Gastroesophageal sphincter (tissue), 4 donors: ENCODE measurements at regions not wholly inside any gene's neighbourhood (a gene's known extent, or its start where the extent isn't known, plus 50 kb on each side); places are given as distances from the start of the nearest gene placed in this dataset.
"Not testable (repeated sequence)": the region's sequence is repeated elsewhere in the genome, so short reads cannot be mapped to it uniquely, and the experiment has no call there.

Source experiments
- ATAC-seq: fragments of 150-250 bp; one replicate; pipeline ENCODE4 v1.9.1; 2016; ENCODE audit warnings: mild to moderate bottlenecking, moderate library complexity
- H3K27ac ChIP-seq, 4 donors: fragments of 200-600 bp; sonication (generic) in 3 of 4; 1 replicate in 3 of 4; 2 replicates in 1 of 4; pipeline ENCODE4 v1.5.1; 2016 to 2019
- H3K27me3 ChIP-seq: fragments of 200-600 bp; sonication (generic); one replicate; pipeline ENCODE4 v1.5.1; 2019
- H3K36me3 ChIP-seq, 2 donors: fragments of 200-600 bp; sonication (generic); one replicate each; pipeline ENCODE4 v1.5.1; 2019; ENCODE audit warnings: control low read depth in 1 of 2
- H3K4me1 ChIP-seq, 3 donors: fragments of 200-600 bp; sonication (generic); 1 replicate in 2 of 3; 2 replicates in 1 of 3; pipeline ENCODE4 v1.5.1; 2016 to 2019; ENCODE audit warnings: control low read depth in 2 of 3
- H3K4me3 ChIP-seq, 2 donors: fragments of 200-600 bp; sonication (generic); one replicate each; pipeline ENCODE4 v1.5.1; 2019; ENCODE audit warnings: mild to moderate bottlenecking in 1 of 2, moderate library complexity in 1 of 2
- H3K9me3 ChIP-seq, 3 donors: fragments of 200-600 bp; sonication (generic); one replicate each; pipeline ENCODE4 v1.5.1; 2017 to 2019; ENCODE audit warnings: control low read depth in 2 of 3
- CTCF ChIP-seq, 4 experiments: fragments of 200-600 bp in 2 of 4; fragments of 450-650 bp in 2 of 4; sonication (generic) in 1 of 4; IDR thresholded peaks; one replicate each; pipeline ENCODE4 v1.5.1; 2017 to 2019; ENCODE audit warnings: antibody characterized with exemption in 4 of 4, mild to moderate bottlenecking in 2 of 4, moderate library complexity in 2 of 4
- EP300 ChIP-seq: sonication (generic); formaldehyde crosslinking; IDR thresholded peaks from one replicate; pipeline ENCODE4 v1.6.1; 2017; ENCODE audit warnings: antibody characterized with exemption, mild to moderate bottlenecking
- POLR2A ChIP-seq, 2 donors: fragments of 450-650 bp; IDR thresholded peaks; one replicate each; pipeline ENCODE4 v1.6.1; 2017; ENCODE audit warnings: antibody characterized with exemption in 2 of 2, mild to moderate bottlenecking in 2 of 2, moderate library complexity in 1 of 2
- POLR2AphosphoS5 ChIP-seq: sonication (generic); formaldehyde crosslinking; IDR thresholded peaks from one replicate; pipeline ENCODE4 v1.6.1; 2017; ENCODE audit warnings: antibody characterized with exemption
- WGBS, 2 donors: methylation state at CpG; one replicate each; pipeline ENCODE4 v1.1.5; 2018; ENCODE audit warnings: low coverage in 1 of 2; 5-methylcytosine and 5-hydroxymethylcytosine counted together

GRCh38 chr7:81062755-81063154 is 143.9 kb upstream of the SEMA3C start:
- Histone ChIP-seq H3K9me3 (no peaks in the 10 kb centered on the region), H3K27ac (no peak overlapping the region), H3K27me3 (no peaks in the 10 kb centered on the region), H3K4me3 (no peak overlapping the region), H3K36me3 (no peaks in the 10 kb centered on the region), H3K4me1 (peaks cover 0 to 12% (median 0%) of the 10 kb centered on the region in 3 donors)
- WGBS, 2 donors, result 46 to 47% methylated on average over 2 of the region's 2 CpGs
- TF ChIP-seq POLR2A (IDR thresholded peaks at IDR 0.05), result no peak
- TF ChIP-seq CTCF (IDR thresholded peaks at IDR 0.05), result no peak
- TF ChIP-seq POLR2AphosphoS5, result no peak
- TF ChIP-seq EP300, result no peak
- no peak for ATAC-seq

- H3K4me1 ChIP-seq, H3K9me3 ChIP-seq, ATAC-seq, H3K4me3 ChIP-seq, H3K27me3 ChIP-seq, H3K27ac ChIP-seq, H3K36me3 ChIP-seq: not testable (repeated sequence)
- no CpG with 5 or more reads among the region's 19 CpGs for WGBS, 2 donors
Measured at GRCh38 chr7:81057469-81057868, 138.6 kb upstream of the SEMA3C start.

GRCh38 chr7:81053623-81054022 is 134.8 kb upstream of the SEMA3C start:
- no peak for TF ChIP-seq POLR2A (IDR thresholded peaks at IDR 0.05)
- no peak for TF ChIP-seq EP300
- TF ChIP-seq POLR2AphosphoS5, result no peak
- no peak for TF ChIP-seq CTCF (IDR thresholded peaks at IDR 0.05)
- no peaks in the 10 kb centered on the region for H3K4me1 ChIP-seq
- no peaks in the 10 kb centered on the region for H3K27me3 ChIP-seq
- WGBS, 2 donors, result 64 to 83% methylated on average over 2 of the region's 2 CpGs
- H3K36me3 ChIP-seq, result no peaks in the 10 kb centered on the region
- no peaks in the 10 kb centered on the region for H3K9me3 ChIP-seq
- H3K4me3 ChIP-seq, result no peak overlapping the region
- H3K27ac ChIP-seq, result no peak overlapping the region
- no peak for ATAC-seq

- Histone ChIP-seq H3K27me3 (no peaks in the 10 kb centered on the region), H3K4me3 (no peak overlapping the region), H3K9me3 (peaks cover 0 to 7% (median 0%) of the 10 kb centered on the region in 3 donors), H3K36me3 (no peaks in the 10 kb centered on the region), H3K4me1 (no peaks in the 10 kb centered on the region), H3K27ac (no peak overlapping the region)
- TF ChIP-seq POLR2AphosphoS5, result no peak
- no peak for TF ChIP-seq EP300
- TF ChIP-seq CTCF (IDR thresholded peaks at IDR 0.05), result no peak
- no peak for TF ChIP-seq POLR2A (IDR thresholded peaks at IDR 0.05)
- 43 to 44% methylated on average over 3 of the region's 3 CpGs for WGBS, 2 donors
- no peak for ATAC-seq
Measured at GRCh38 chr7:81051811-81052413, 133.1 kb upstream of the SEMA3C start.

GRCh38 chr7:81045491-81046030 is 126.7 kb upstream of the SEMA3C start:
- Histone ChIP-seq H3K4me1 (no peaks in the 10 kb centered on the region), H3K9me3 (peaks cover 0 to 14% (median 0%) of the 10 kb centered on the region in 3 donors), H3K27ac (no peak overlapping the region), H3K4me3 (no peak overlapping the region), H3K36me3 (no peaks in the 10 kb centered on the region), H3K27me3 (no peaks in the 10 kb centered on the region)
- TF ChIP-seq POLR2AphosphoS5, result no peak
- no peak for TF ChIP-seq POLR2A (IDR thresholded peaks at IDR 0.05)
- no peak for TF ChIP-seq CTCF (IDR thresholded peaks at IDR 0.05)
- no peak for TF ChIP-seq EP300
- no peak for ATAC-seq

GRCh38 chr7:81042646-81043045 is 123.8 kb upstream of the SEMA3C start:
- H3K4me3 ChIP-seq, H3K27me3 ChIP-seq, H3K27ac ChIP-seq, H3K36me3 ChIP-seq, ATAC-seq, H3K4me1 ChIP-seq: not testable (repeated sequence)
- WGBS, 2 donors, result no CpG with 5 or more reads among the region's 21 CpGs
- H3K9me3 ChIP-seq, result peaks cover 0 to 14% (median 0%) of the 10 kb centered on the region in 3 donors
